GM21619 (cell line): ENCODE measurements at regions not wholly inside any gene's neighbourhood (a gene's known extent, or its start where the extent isn't known, plus 50 kb on each side); places are given as distances from the start of the nearest gene placed in this dataset.

Source experiments
- ATAC-seq: cut with Tn5 transposase; IDR thresholded peaks from one replicate; pipeline ENCODE4 v1.9.1; 2021; ENCODE audit not compliant: unreplicated experiment

- no peak for ATAC-seq
These were observed 194.0 kb downstream of the NRIP1 start for GRCh38 chr21:14870853-14871149.

- ATAC-seq: peak; percentile 44
These were observed 194.6 kb downstream of the NRIP1 start for GRCh38 chr21:14869984-14870852.

DNA sequence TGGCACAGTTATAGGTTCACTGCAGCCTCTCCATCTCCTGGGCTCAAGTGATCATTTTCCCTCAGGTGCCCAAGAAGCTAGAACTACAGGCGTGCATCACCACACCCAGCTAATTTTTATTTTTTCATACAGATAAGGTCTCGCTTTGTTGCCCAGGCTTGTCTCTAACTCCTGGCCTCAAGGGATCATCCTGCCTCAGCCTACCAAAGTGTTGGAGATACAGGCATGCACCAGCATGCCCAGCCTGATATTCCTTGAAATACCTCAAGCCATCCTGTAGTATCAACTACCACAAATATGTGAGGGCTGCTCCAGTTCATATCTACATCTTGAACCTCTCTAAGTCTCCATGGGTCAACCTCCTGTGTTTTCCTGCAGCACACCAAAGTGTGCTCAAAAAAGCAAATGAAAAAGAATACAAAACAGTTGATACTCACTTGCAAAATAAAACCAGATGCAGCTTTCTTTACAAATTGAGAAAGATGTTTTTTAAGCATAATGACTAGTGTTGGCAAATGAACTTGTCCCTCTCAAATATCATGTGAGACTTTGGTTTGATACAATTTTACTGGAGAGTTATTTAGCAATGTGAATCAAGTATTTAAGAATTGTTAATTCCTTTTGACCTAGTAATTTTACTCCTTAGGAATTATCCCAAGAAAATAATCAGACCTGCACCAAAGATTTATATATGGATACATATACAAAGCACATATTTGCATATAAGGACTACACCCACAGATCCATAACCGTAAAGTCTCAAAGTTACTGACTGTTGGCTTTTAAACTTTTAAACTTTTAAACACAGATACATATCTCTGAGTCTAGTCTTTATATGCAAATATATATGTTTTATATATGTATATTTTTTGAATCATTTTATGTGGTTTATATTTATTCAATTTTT is 197.7 kb downstream of the NRIP1 start:
- ATAC-seq: no peak

- peak; percentile 75 for ATAC-seq
These were observed 200.4 kb downstream of the NRIP1 start for GRCh38 chr21:14864211-14865021.

GRCh38 chr21:14863745-14864210 is 201.0 kb downstream of the NRIP1 start:
- ATAC-seq: no peak

GRCh38 chr21:14862794-14863720 is 201.7 kb downstream of the NRIP1 start:
- ATAC-seq: no peak

- ATAC-seq: no peak
These were observed 206.5 kb downstream of the NRIP1 start for GRCh38 chr21:14858311-14858710.

DNA sequence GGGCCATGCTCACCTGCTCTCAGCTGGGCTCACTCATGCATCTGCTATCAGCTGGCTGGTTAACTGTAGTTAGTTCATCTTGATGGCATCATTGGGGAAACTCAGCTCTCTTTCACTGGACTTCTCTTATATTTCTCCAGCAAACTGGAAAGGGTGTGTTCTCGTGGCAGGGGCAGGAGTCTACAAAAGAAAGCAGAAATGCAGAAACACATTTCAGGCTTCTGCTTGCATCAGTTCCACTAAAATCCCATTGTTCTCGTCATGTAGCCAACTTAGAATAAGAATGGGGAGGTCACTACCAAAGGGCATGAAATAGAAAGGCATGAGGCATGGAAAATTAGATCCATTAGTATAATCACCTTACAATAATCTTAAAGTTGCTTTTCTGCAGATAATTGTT is 207.3 kb downstream of the NRIP1 start:
- ATAC-seq: no peak

DNA sequence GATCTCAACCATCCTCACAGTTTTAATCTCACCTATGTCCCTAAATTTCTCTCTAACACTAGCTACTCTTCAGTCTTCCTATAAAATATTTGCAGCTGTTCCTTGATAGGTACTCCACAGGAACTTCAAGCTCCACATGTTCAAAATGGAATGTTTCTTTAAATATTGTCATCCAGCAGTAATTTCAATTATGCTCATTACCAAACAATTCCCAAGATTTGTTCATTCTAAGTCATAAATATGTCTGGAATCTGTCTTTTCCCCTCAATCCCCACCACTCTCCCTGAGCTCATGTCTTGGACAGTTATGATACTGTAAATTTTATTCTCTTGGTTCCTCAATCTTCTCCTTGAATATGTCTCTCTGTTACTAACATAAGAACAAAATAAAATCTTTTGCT is 214.4 kb downstream of the NRIP1 start:
- ATAC-seq: no peak

DNA sequence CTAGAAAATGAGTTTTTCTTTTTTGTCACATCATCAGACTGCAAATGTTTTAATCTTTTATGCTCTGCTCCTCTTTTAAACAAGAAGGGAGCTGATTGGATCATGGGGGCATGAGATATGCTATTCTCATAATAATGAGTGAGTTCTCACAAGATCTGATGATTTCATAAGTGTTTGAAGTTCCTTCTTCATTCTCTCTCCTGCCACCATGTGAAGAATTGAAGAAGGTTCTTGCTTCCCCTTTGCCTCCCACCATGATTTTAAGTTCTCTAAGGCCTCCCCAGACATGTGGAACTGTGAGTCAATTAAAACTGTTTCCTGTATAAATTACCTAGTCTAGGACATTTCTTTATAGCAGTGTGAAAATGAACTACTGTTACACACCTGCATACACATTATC is 218.2 kb downstream of the NRIP1 start:
- ATAC-seq: no peak

DNA sequence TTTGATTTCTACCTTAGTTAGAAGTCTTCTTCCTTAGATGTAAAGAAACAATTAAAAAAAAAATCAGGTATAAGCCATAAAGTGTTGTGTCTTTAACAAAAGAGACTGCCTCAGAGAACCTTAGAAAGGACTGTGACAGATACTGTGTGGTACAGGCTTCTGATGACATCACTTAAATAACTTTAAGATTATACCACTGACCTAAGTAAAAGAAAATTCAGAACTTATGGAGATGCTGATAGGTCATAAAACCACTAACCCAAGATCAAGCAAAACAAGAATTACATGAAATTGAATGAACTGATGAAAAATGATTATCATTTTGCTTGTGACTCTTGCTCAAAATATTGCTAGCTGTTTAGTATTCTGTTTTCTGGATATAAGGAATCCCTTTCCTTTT is 220.8 kb downstream of the NRIP1 start:
- no peak for ATAC-seq

DNA sequence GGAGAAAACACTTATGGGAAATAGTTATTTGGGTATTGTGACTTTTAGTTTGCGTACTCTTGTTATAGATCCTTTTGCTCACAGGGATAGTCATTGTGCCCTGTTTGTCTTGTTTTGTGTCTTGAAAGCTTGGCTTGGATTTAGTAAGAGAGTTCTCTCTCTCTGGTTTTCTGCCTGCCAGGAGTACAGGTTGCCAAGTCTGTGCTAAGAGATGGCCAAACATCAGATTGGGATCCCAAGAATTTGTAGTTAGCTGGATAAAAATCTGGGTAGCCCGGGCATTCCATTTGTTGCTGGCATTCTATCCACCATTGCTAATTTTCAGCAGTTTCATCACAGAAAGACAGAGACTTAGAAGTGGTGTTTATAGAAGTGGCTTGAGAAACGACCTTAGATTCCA is 222.2 kb downstream of the NRIP1 start:
- no peak for ATAC-seq

- no peak for ATAC-seq
These were observed 223.0 kb downstream of the NRIP1 start for GRCh38 chr21:14841511-14842472.

GRCh38 chr21:14838400-14838799 is 226.4 kb downstream of the NRIP1 start:
- no peak for ATAC-seq

DNA sequence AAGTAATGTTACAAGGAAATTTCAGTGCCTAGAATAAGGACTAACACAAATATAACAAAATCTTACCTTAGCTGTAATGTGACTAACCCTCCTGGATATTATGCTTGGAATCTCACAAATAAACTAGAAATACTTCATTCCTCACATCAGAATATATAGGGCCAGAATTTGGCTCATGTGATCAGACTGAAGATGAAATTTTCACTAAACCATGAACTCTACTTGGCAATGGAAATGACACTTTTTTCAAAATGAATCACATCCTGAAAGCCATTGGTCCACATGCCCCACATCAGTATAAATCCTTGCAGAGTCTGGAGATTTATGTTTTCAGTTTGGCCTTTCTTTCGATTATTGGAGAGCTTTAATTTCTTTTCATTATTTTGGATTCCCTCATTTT is 227.8 kb downstream of the NRIP1 start:
- ATAC-seq: no peak

DNA sequence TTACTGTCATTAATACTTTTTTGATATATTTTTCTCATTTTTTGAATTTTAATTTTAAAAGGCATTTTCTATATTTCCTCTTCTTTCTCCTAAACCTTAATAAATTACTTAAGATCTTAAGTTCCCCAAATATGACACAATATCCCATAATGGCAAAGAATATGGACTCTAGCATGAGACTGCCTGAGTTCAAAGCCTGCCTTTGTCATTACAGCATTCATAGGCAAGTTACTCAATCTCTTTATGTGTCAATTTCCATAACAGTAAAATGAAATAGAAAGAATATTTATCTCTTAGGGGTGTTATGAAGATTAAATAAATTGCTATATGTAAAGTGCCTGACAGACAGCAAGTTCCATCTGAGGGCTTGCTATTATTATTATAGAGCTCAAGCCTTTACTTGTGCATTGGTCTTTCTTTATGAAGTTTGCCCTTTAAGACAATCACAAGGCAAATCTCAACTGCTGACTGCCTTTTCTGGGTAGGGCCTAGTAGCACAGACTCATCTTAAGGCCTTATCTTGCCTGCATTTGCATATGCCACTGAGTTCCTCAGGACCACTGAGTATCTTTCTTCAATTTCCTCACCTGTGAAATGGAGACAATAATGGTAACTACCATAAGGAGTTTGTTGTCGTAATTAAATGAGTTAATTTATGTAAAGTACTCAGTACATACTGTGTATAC is 231.0 kb downstream of the NRIP1 start:
- ATAC-seq: no peak

DNA sequence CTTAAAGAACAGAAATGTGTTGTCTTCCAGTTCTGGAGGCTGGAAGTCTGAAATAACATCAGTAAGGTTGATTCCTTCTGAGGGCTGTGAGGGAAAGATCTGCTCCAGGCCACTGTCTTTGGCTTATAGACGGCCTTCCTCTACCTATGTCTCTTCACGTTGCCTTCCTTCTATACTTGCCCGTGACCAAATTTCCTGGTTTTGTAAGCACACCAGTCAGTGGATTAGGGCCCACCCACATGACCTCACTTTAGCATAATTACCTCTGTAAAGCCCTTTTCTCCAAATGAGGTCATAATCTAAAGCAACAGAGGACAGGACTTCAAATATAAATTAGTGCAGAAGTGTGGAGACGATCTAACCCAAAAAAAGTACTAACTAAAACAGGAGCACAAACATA is 231.6 kb downstream of the NRIP1 start:
- ATAC-seq: no peak

DNA sequence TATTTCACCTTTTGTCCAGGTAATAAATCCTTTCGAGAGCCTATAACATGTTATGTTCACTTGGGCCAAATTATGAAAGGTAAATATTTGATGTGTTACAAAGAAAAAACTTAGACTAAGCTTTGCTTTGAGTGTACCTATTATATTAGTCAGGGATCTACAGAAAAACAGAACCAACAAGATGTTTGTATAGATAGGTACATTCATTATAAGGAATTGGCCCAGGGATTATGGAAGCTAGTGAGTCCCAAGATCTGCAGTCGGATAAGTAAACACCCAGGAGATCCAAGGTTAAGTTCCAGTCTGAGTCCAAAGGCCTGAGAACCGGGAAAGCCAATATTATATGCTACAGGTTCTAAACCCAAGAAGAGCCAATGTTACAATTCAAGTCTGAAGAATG is 234.5 kb downstream of the NRIP1 start:
- no peak for ATAC-seq
